Upper lobe of left lung (tissue), 4 donors: ENCODE measurements at regions not wholly inside any gene's neighbourhood (a gene's known extent, or its start where the extent isn't known, plus 50 kb on each side); places are given as distances from the start of the nearest gene placed in this dataset.

Experiments
- CTCF ChIP-seq, 6 experiments: fragments of 450-650 bp in 4 of 6; fragments of 200-600 bp in 2 of 6; sonication (generic) in 2 of 6; IDR thresholded peaks; one replicate each; pipeline ENCODE4 v1.5.1; 2016 to 2019; ENCODE audit warnings: antibody characterized with exemption in 6 of 6
- POLR2A ChIP-seq, 4 donors: fragments of 450-650 bp; IDR thresholded peaks; one replicate each; pipeline ENCODE4 v1.5.1; 2016 to 2017; ENCODE audit warnings: antibody characterized with exemption in 4 of 4, mild to moderate bottlenecking in 2 of 4

GRCh38 chr6:85107701-85108100 is 342.2 kb upstream of the NT5E start:
- TF ChIP-seq CTCF (IDR thresholded peaks at IDR 0.05) (no peak), POLR2A (IDR thresholded peaks at IDR 0.05) (no peak)
